ENCODE measurements at regions not wholly inside any gene's neighbourhood (a gene's known extent, or its start where the extent isn't known, plus 50 kb on each side); places are given as distances from the start of the nearest gene placed in this dataset.

- TF ChIP-seq POLR2A (IDR thresholded peaks at IDR 0.05): no peak
- TF ChIP-seq, protein P1, sequence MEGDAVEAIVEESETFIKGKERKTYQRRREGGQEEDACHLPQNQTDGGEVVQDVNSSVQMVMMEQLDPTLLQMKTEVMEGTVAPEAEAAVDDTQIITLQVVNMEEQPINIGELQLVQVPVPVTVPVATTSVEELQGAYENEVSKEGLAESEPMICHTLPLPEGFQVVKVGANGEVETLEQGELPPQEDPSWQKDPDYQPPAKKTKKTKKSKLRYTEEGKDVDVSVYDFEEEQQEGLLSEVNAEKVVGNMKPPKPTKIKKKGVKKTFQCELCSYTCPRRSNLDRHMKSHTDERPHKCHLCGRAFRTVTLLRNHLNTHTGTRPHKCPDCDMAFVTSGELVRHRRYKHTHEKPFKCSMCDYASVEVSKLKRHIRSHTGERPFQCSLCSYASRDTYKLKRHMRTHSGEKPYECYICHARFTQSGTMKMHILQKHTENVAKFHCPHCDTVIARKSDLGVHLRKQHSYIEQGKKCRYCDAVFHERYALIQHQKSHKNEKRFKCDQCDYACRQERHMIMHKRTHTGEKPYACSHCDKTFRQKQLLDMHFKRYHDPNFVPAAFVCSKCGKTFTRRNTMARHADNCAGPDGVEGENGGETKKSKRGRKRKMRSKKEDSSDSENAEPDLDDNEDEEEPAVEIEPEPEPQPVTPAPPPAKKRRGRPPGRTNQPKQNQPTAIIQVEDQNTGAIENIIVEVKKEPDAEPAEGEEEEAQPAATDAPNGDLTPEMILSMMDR (IDR thresholded peaks at IDR 0.05): no peak
Measured at GRCh38 chr5:117623042-117623805, 1048.6 kb upstream of the SEMA6A start.

All from Peyer's patch (tissue), 4 donors.